ENCODE measurements at regions not wholly inside any gene's neighbourhood (a gene's known extent, or its start where the extent isn't known, plus 50 kb on each side); places are given as distances from the start of the nearest gene placed in this dataset.
"Not testable (repeated sequence)": the region's sequence is repeated elsewhere in the genome, so short reads cannot be mapped to it uniquely, and the experiment has no call there.

DNA sequence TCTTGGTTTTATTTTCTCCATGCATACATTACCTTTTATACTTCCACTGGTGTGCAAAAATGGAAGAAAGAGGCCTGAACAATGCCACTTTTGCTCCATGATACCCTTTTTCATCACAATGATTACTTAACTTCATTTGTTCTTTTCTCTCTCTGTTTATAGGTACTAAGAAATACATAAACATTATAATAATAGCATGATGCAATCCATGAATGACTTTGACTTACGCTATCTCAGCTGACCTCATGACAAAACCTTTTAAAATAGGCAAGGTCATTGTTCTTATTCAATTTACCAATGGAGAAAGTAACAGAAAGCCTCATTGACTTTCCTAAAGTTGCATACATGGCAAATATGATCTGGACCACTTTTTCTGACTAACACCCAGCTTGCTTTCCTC, 105.1 kb upstream of the ZEB1 start:
- Histone ChIP-seq H3K9me3 (ENCODE audit: low read depth, low read length) (no peaks in the 10 kb centered on the region), H3K36me3 (ENCODE audit: insufficient read depth, low read length) (no peaks in the 10 kb centered on the region), H2AFZ (ENCODE audit: low read length) (no peak overlapping the region), H3K4me1 (ENCODE audit: insufficient read depth, low read length) (no peaks in the 10 kb centered on the region), H3K27ac (ENCODE audit: low read depth, low read length) (no peak overlapping the region), H3K79me2 (ENCODE audit: insufficient read depth, low read length) (no peaks in the 10 kb centered on the region), H3K4me2 (ENCODE audit: insufficient read depth, low read length) (no peak overlapping the region), H3K4me3 (ENCODE audit: insufficient read depth, low read length) (no peak overlapping the region), H4K20me1 (ENCODE audit: insufficient read depth, low read length) (no peaks in the 10 kb centered on the region), H3K27me3 (ENCODE audit: insufficient read depth, low read length) (no peaks in the 10 kb centered on the region)
- DNase-seq (ENCODE audit: insufficient read length, low spot score, missing footprints) = no peak
- TF ChIP-seq, protein P1, sequence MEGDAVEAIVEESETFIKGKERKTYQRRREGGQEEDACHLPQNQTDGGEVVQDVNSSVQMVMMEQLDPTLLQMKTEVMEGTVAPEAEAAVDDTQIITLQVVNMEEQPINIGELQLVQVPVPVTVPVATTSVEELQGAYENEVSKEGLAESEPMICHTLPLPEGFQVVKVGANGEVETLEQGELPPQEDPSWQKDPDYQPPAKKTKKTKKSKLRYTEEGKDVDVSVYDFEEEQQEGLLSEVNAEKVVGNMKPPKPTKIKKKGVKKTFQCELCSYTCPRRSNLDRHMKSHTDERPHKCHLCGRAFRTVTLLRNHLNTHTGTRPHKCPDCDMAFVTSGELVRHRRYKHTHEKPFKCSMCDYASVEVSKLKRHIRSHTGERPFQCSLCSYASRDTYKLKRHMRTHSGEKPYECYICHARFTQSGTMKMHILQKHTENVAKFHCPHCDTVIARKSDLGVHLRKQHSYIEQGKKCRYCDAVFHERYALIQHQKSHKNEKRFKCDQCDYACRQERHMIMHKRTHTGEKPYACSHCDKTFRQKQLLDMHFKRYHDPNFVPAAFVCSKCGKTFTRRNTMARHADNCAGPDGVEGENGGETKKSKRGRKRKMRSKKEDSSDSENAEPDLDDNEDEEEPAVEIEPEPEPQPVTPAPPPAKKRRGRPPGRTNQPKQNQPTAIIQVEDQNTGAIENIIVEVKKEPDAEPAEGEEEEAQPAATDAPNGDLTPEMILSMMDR (IDR thresholded peaks at IDR 0.05; ENCODE audit: extremely low read depth, low read depth, low read length) = no peak

DNA sequence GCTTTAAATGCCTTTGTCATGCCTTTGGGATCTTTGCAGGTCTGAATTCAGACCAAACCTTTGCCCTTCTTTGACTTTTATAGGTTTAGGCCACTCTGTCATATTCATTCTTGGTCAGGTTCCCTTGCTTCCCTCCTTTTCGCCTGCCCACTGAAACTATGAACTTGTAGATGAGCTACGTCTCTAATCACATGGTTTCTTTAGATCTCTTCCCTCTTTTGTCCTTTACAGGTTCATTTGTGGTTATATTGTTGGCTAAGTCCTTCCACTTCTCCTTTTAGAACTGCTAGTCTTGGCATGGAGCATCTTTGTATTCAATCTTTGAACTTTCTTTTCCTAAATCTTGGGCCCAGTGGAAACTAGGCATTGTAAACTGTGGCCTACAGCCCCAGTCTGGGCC, 104.0 kb upstream of the ZEB1 start:
- no peaks in the 10 kb centered on the region for H3K36me3 ChIP-seq (ENCODE audit: insufficient read depth, low read length)
- no peaks in the 10 kb centered on the region for H4K20me1 ChIP-seq (ENCODE audit: insufficient read depth, low read length)
- TF ChIP-seq, protein P1 (IDR thresholded peaks at IDR 0.05; ENCODE audit: extremely low read depth, low read depth, low read length) = no peak
- no peak overlapping the region for H2AFZ ChIP-seq (ENCODE audit: low read length)
- H3K4me3 ChIP-seq (ENCODE audit: insufficient read depth, low read length) = no peak overlapping the region
- no peak for DNase-seq (ENCODE audit: insufficient read length, low spot score, missing footprints)
- H3K4me1 ChIP-seq (ENCODE audit: insufficient read depth, low read length) = no peaks in the 10 kb centered on the region
- no peak overlapping the region for H3K4me2 ChIP-seq (ENCODE audit: insufficient read depth, low read length)
- no peaks in the 10 kb centered on the region for H3K79me2 ChIP-seq (ENCODE audit: insufficient read depth, low read length)
- no peaks in the 10 kb centered on the region for H3K27me3 ChIP-seq (ENCODE audit: insufficient read depth, low read length)
- H3K27ac ChIP-seq (ENCODE audit: low read depth, low read length) = no peak overlapping the region
- no peaks in the 10 kb centered on the region for H3K9me3 ChIP-seq (ENCODE audit: low read depth, low read length)

DNA sequence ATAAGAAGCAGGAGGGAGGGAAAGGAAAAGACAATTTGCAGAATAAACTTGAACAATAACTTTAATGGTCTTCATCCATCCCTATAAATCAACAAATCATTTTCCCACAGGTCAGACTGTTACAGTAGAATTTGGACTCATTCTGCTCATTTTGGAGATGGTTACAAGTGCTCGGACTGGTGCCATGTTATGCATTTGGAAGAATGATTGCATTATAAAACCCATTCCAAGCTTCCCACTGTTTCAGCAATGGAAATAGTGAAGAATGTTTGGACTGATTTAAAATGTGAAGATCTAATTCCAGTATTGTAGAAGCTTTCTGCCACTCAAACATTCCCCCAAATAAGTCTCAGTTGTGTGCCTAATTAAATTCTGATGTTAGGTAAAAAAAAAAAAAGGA, 99.7 kb upstream of the ZEB1 start:
- DNase-seq (ENCODE audit: insufficient read length, low spot score, missing footprints) = no peak
- Histone ChIP-seq H2AFZ (ENCODE audit: low read length) (no peak overlapping the region), H3K9me3 (ENCODE audit: low read depth, low read length) (no peaks in the 10 kb centered on the region), H3K79me2 (ENCODE audit: insufficient read depth, low read length) (no peaks in the 10 kb centered on the region), H3K27me3 (ENCODE audit: insufficient read depth, low read length) (no peaks in the 10 kb centered on the region), H3K27ac (ENCODE audit: low read depth, low read length) (no peak overlapping the region), H4K20me1 (ENCODE audit: insufficient read depth, low read length) (no peaks in the 10 kb centered on the region), H3K4me3 (ENCODE audit: insufficient read depth, low read length) (no peak overlapping the region), H3K4me1 (ENCODE audit: insufficient read depth, low read length) (no peaks in the 10 kb centered on the region), H3K4me2 (ENCODE audit: insufficient read depth, low read length) (no peak overlapping the region), H3K36me3 (ENCODE audit: insufficient read depth, low read length) (no peaks in the 10 kb centered on the region)
- TF ChIP-seq, protein P1 (IDR thresholded peaks at IDR 0.05; ENCODE audit: extremely low read depth, low read depth, low read length) = no peak

DNA sequence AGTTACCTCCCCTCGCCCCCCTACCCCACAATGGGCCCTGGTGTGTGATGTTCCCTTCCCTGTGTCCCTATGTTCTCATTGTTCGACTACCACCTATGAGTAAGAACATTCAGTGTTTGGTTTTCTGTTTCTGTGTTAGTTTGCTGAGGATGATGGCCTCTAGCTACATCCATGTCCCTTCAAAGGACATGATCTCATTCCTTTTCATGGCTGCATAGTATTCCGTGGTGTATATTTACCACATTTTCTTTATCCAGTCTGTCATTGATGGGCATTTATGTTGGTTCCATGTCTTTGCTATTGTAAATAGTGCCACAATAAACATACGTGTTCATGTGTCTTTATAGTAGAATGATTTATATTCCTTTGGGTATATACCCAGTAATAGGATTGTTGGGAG, 90.2 kb upstream of the ZEB1 start:
- not testable (repeated sequence) for H3K4me2 ChIP-seq (ENCODE audit: insufficient read depth, low read length); H3K27ac ChIP-seq (ENCODE audit: low read depth, low read length); H3K36me3 ChIP-seq (ENCODE audit: insufficient read depth, low read length); H3K4me1 ChIP-seq (ENCODE audit: insufficient read depth, low read length); H3K27me3 ChIP-seq (ENCODE audit: insufficient read depth, low read length); H3K9me3 ChIP-seq (ENCODE audit: low read depth, low read length); H3K4me3 ChIP-seq (ENCODE audit: insufficient read depth, low read length); DNase-seq (ENCODE audit: insufficient read length, low spot score, missing footprints); H4K20me1 ChIP-seq (ENCODE audit: insufficient read depth, low read length); H3K79me2 ChIP-seq (ENCODE audit: insufficient read depth, low read length); H2AFZ ChIP-seq (ENCODE audit: low read length)

DNA sequence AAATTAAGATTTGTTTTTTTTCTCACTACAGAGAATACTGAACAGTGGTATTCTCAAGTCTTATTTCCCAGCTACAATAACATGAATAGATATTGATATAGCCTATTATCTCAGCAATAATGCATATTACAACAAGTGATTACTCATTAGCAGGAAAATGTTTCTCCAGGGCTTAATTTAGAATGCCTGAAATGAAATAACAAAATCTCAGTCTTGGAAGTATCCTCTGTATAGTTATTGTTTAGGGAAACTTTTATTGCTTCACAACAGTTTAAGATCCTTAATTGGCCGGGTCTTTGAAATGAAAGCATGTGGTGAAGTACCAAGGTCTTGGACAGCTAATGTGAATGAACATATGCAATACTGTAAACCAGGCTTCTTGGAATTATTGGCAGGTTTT, 79.1 kb upstream of the ZEB1 start:
- H3K4me1 ChIP-seq (ENCODE audit: insufficient read depth, low read length) = peaks cover 14% of the 10 kb centered on the region
- no peaks in the 10 kb centered on the region for H3K79me2 ChIP-seq (ENCODE audit: insufficient read depth, low read length)
- no peak overlapping the region for H3K4me2 ChIP-seq (ENCODE audit: insufficient read depth, low read length)
- H3K36me3 ChIP-seq (ENCODE audit: insufficient read depth, low read length) = no peaks in the 10 kb centered on the region
- no peak for DNase-seq (ENCODE audit: insufficient read length, low spot score, missing footprints)
- H4K20me1 ChIP-seq (ENCODE audit: insufficient read depth, low read length) = no peaks in the 10 kb centered on the region
- no peak overlapping the region for H2AFZ ChIP-seq (ENCODE audit: low read length)
- H3K9me3 ChIP-seq (ENCODE audit: low read depth, low read length) = no peaks in the 10 kb centered on the region
- H3K27me3 ChIP-seq (ENCODE audit: insufficient read depth, low read length) = no peaks in the 10 kb centered on the region
- TF ChIP-seq, protein P1 (IDR thresholded peaks at IDR 0.05; ENCODE audit: extremely low read depth, low read depth, low read length) = no peak
- H3K4me3 ChIP-seq (ENCODE audit: insufficient read depth, low read length) = no peak overlapping the region
- no peak overlapping the region for H3K27ac ChIP-seq (ENCODE audit: low read depth, low read length)
